ENCODE measurements at regions not wholly inside any gene's neighbourhood (a gene's known extent, or its start where the extent isn't known, plus 50 kb on each side); places are given as distances from the start of the nearest gene placed in this dataset.

DNA sequence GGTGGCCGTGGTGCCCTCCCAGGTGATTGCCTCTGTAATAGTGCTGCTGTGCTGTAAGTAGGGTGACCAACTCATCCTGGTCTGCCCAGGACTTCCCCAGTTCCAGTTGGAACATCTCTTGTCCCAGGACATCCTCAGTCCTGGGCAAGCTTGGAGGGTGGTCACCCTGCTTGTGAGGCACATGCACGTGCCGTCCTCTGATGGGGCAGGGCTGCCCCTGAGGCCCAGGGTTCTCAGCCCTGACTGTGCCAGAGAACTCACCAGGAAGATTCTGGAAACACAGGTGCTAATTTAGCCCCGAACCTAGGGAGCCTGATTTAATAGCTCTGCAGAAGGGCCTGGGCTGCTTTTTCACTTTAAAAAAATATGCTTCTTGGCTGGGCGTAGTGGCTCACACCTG lies 120.9 kb upstream of the PHACTR3 start:
- TF ChIP-seq, protein P1, sequence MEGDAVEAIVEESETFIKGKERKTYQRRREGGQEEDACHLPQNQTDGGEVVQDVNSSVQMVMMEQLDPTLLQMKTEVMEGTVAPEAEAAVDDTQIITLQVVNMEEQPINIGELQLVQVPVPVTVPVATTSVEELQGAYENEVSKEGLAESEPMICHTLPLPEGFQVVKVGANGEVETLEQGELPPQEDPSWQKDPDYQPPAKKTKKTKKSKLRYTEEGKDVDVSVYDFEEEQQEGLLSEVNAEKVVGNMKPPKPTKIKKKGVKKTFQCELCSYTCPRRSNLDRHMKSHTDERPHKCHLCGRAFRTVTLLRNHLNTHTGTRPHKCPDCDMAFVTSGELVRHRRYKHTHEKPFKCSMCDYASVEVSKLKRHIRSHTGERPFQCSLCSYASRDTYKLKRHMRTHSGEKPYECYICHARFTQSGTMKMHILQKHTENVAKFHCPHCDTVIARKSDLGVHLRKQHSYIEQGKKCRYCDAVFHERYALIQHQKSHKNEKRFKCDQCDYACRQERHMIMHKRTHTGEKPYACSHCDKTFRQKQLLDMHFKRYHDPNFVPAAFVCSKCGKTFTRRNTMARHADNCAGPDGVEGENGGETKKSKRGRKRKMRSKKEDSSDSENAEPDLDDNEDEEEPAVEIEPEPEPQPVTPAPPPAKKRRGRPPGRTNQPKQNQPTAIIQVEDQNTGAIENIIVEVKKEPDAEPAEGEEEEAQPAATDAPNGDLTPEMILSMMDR (conservative IDR thresholded peaks at IDR 0.05; ENCODE audit: low read length), result no peak
- no peak for TF ChIP-seq EZH2phosphoT487 (IDR thresholded peaks at IDR 0.05; ENCODE audit: borderline replicate concordance, low read depth, low read length)

Data from OCI-LY7 (cell line).